Anterior cingulate cortex (tissue), 58 donors: ENCODE measurements at regions not wholly inside any gene's neighbourhood (a gene's known extent, or its start where the extent isn't known, plus 50 kb on each side); places are given as distances from the start of the nearest gene placed in this dataset.

Source experiments
- DNase-seq, 58 donors: peaks; one replicate each; lab custom pipeline; 2025; lab: John Stamatoyannopoulos, UW

GRCh38 chr10:3365630-3366029 is 193.0 kb upstream of the PITRM1 start:
- no peak for DNase-seq

- no peak for DNase-seq
These were observed 192.3 kb upstream of the PITRM1 start for GRCh38 chr10:3364768-3365480.

GRCh38 chr10:3363311-3364045 is 190.9 kb upstream of the PITRM1 start:
- DNase-seq = no peak

GRCh38 chr10:3362394-3362793 is 189.8 kb upstream of the PITRM1 start:
- no peak for DNase-seq

GRCh38 chr10:3361640-3362039 is 189.1 kb upstream of the PITRM1 start:
- no peak for DNase-seq

GRCh38 chr10:3357737-3358136 is 185.2 kb upstream of the PITRM1 start:
- DNase-seq = no peak

- no peak for DNase-seq
These were observed 183.0 kb upstream of the PITRM1 start for GRCh38 chr10:3355536-3355935.

- DNase-seq = no peak
These were observed 181.8 kb upstream of the PITRM1 start for GRCh38 chr10:3354174-3354900.

- peak in 8 of 58 donors; percentile 11 to 56 (median 18) for DNase-seq
These were observed 180.7 kb upstream of the PITRM1 start for GRCh38 chr10:3353235-3353634.

- DNase-seq = no peak
These were observed 178.2 kb upstream of the PITRM1 start for GRCh38 chr10:3350617-3351258.

GRCh38 chr10:3350205-3350604 is 177.6 kb upstream of the PITRM1 start:
- no peak for DNase-seq

- no peak for DNase-seq
These were observed 176.0 kb upstream of the PITRM1 start for GRCh38 chr10:3348564-3348963.

- DNase-seq = peak in 1 of 58 donors; percentile 28
These were observed 175.0 kb upstream of the PITRM1 start for GRCh38 chr10:3347413-3348182.

GRCh38 chr10:3346851-3347250 is 174.3 kb upstream of the PITRM1 start:
- DNase-seq = peak in 12 of 58 donors; percentile 13 to 58 (median 22)

- no peak for DNase-seq
These were observed 170.2 kb upstream of the PITRM1 start for GRCh38 chr10:3342771-3343170.

- DNase-seq = no peak
These were observed 167.6 kb upstream of the PITRM1 start for GRCh38 chr10:3340127-3340730.

- peak in 1 of 58 donors; percentile 15 for DNase-seq
These were observed 167.0 kb upstream of the PITRM1 start for GRCh38 chr10:3339531-3339950.

GRCh38 chr10:3339121-3339520 is 166.5 kb upstream of the PITRM1 start:
- DNase-seq = no peak

- DNase-seq = no peak
These were observed 165.2 kb upstream of the PITRM1 start for GRCh38 chr10:3337741-3338140.
